WTC11 (cell line): ENCODE measurements at regions not wholly inside any gene's neighbourhood (a gene's known extent, or its start where the extent isn't known, plus 50 kb on each side); places are given as distances from the start of the nearest gene placed in this dataset.

ENCODE experiments used
- ATAC-seq: fragments of 200-7000 bp; cut with Tn5 transposase; 2 replicates; pipeline ENCODE4 v1.10.0; 2021; ENCODE audit warnings: mild to moderate bottlenecking, moderate library complexity
- CTCF ChIA-PET: fragments of 300-600 bp; sonication (Branson Sonifier 250); formaldehyde crosslinking; loops from one replicate; lab custom pipeline; 2021; ENCODE audit warnings: antibody characterized with exemption; lab: Charles Lee
- POLR2A ChIA-PET: fragments of 350-600 bp; sonication (Branson Sonifier 250); formaldehyde crosslinking; loops from one replicate; lab custom pipeline; 2021; ENCODE audit warnings: antibody characterized with exemption; lab: Charles Lee
- DNase-seq: peaks from one replicate; pipeline ENCODE4 v3.0.0; 2021; ENCODE audit warnings: low spot score
- H3K27ac Mint-ChIP-seq: 2 replicates; pipeline ENCODE4 v1.8.0; 2021; ENCODE audit warnings: mixed read lengths
- H3K27me3 Mint-ChIP-seq: 2 replicates; pipeline ENCODE4 v1.8.0; 2021; ENCODE audit warnings: low read depth, mild to moderate bottlenecking, moderate library complexity, mixed read lengths
- H3K36me3 Mint-ChIP-seq: 2 replicates; pipeline ENCODE4 v1.8.0; 2021; ENCODE audit warnings: mixed read lengths
- H3K4me1 Mint-ChIP-seq: 2 replicates; pipeline ENCODE4 v1.8.0; 2022; ENCODE audit warnings: mixed read lengths
- H3K4me3 Mint-ChIP-seq: 2 replicates; pipeline ENCODE4 v1.8.0; 2021; ENCODE audit warnings: mild to moderate bottlenecking, moderate library complexity, mixed read lengths
- H3K9me3 Mint-ChIP-seq: 2 replicates; pipeline ENCODE4 v1.8.0; 2021; ENCODE audit warnings: mixed read lengths
- CDX4 ChIP-seq: fragments of 250-450 bp; sonication (Bioruptor Pico); IDR thresholded peaks from 2 replicates; pipeline ENCODE4 v1.9.0; 2021; ENCODE audit warnings: moderate library complexity, mild to moderate bottlenecking, inconsistent platforms, borderline replicate concordance
- CREB1 ChIP-seq: sonication (generic); formaldehyde crosslinking; IDR thresholded peaks from 2 replicates; pipeline ENCODE4 v1.8.0; 2023; ENCODE audit warnings: mild to moderate bottlenecking, missing genetic modification reagents
- CREM ChIP-seq: sonication (generic); formaldehyde crosslinking; IDR thresholded peaks from 2 replicates; pipeline ENCODE4 v1.8.1; 2022; ENCODE audit warnings: mild to moderate bottlenecking, missing genetic modification reagents, moderate library complexity
- CTCF ChIP-seq: fragments of 200-600 bp; IDR thresholded peaks from 2 replicates; pipeline ENCODE4 v1.8.0; 2022; ENCODE audit warnings: antibody characterized with exemption
- E2F1 ChIP-seq: sonication (generic); formaldehyde crosslinking; IDR thresholded peaks from 2 replicates; pipeline ENCODE4 v1.8.0; 2022; ENCODE audit warnings: mild to moderate bottlenecking, missing genetic modification reagents
- ELF4 ChIP-seq: sonication (generic); formaldehyde crosslinking; IDR thresholded peaks from 2 replicates; pipeline ENCODE4 v1.8.1; 2022; ENCODE audit warnings: low read depth, mild to moderate bottlenecking, moderate library complexity, missing genetic modification reagents
- FOXJ3 ChIP-seq: sonication (generic); formaldehyde crosslinking; IDR thresholded peaks from 2 replicates; pipeline ENCODE4 v1.9.0; 2021; ENCODE audit warnings: missing genetic modification reagents, mild to moderate bottlenecking, borderline replicate concordance
- FOXK1 ChIP-seq: sonication (generic); formaldehyde crosslinking; IDR thresholded peaks from 2 replicates; pipeline ENCODE4 v1.8.0; 2022; ENCODE audit warnings: mild to moderate bottlenecking, moderate library complexity, missing genetic modification reagents
- GABPB1 ChIP-seq: sonication (generic); formaldehyde crosslinking; IDR thresholded peaks from 2 replicates; pipeline ENCODE4 v1.8.1; 2023; ENCODE audit warnings: mild to moderate bottlenecking, missing genetic modification reagents
- GRHL2 ChIP-seq: fragments of 250-450 bp; sonication (Bioruptor Pico); IDR thresholded peaks from 2 replicates; pipeline ENCODE4 v1.8.0; 2022; ENCODE audit warnings: mild to moderate bottlenecking, moderate library complexity; ENCODE audit not compliant: insufficient replicate concordance, severe bottlenecking
- IRF2 ChIP-seq: sonication (generic); formaldehyde crosslinking; IDR thresholded peaks from 2 replicates; pipeline ENCODE4 v1.8.0; 2022; ENCODE audit warnings: low read depth, missing genetic modification reagents, borderline replicate concordance
- NFATC4 ChIP-seq: fragments of 250-450 bp; sonication (Bioruptor Pico); IDR thresholded peaks from 2 replicates; pipeline ENCODE4 v1.9.0; 2021; ENCODE audit warnings: mild to moderate bottlenecking
- PRDM15 ChIP-seq: sonication (generic); formaldehyde crosslinking; IDR thresholded peaks from 2 replicates; pipeline ENCODE4 v1.8.0; 2022; ENCODE audit warnings: missing genetic modification reagents
- RORB ChIP-seq: fragments of 250-450 bp; sonication (Bioruptor Pico); IDR thresholded peaks from 2 replicates; pipeline ENCODE4 v1.9.0; 2021; ENCODE audit warnings: mild to moderate bottlenecking
- SOX15 ChIP-seq: fragments of 250-450 bp; sonication (Bioruptor Pico); IDR thresholded peaks from 2 replicates; pipeline ENCODE4 v1.9.0; 2021; ENCODE audit warnings: mild to moderate bottlenecking
- TEAD1 ChIP-seq: sonication (generic); formaldehyde crosslinking; IDR thresholded peaks from 2 replicates; pipeline ENCODE4 v1.8.0; 2022; ENCODE audit warnings: mild to moderate bottlenecking, missing genetic modification reagents
- TP53 ChIP-seq: sonication (generic); formaldehyde crosslinking; IDR thresholded peaks from 2 replicates; pipeline ENCODE4 v1.8.1; 2023; ENCODE audit warnings: mild to moderate bottlenecking, missing genetic modification reagents
- USF1 ChIP-seq: sonication (generic); formaldehyde crosslinking; IDR thresholded peaks from 2 replicates; pipeline ENCODE4 v1.8.0; 2022; ENCODE audit warnings: mild to moderate bottlenecking, missing genetic modification reagents
- ZBTB43 ChIP-seq: sonication (generic); formaldehyde crosslinking; IDR thresholded peaks from 2 replicates; pipeline ENCODE4 v1.8.1; 2023; ENCODE audit warnings: mild to moderate bottlenecking, missing genetic modification reagents
- ZNF121 ChIP-seq: sonication (generic); formaldehyde crosslinking; IDR thresholded peaks from 2 replicates; pipeline ENCODE4 v1.8.0; 2023; ENCODE audit warnings: missing genetic modification reagents
- ZNF671 ChIP-seq: fragments of 250-450 bp; sonication (Bioruptor Pico); IDR thresholded peaks from 2 replicates; pipeline ENCODE4 v1.8.0; 2021; ENCODE audit warnings: mild to moderate bottlenecking
- ZSCAN18 ChIP-seq: fragments of 250-450 bp; sonication (Bioruptor Pico); IDR thresholded peaks from 2 replicates; pipeline ENCODE4 v2.1.2; 2022; ENCODE audit warnings: mild to moderate bottlenecking, moderate library complexity

- no peak overlapping the region for H3K27ac Mint-ChIP-seq
- no peak for DNase-seq
- peaks cover 34% of the 10 kb centered on the region for H3K9me3 Mint-ChIP-seq
- peaks cover 7% of the 10 kb centered on the region for H3K4me1 Mint-ChIP-seq
- H3K36me3 Mint-ChIP-seq, result peaks cover 3% of the 10 kb centered on the region; the same call in 1 of the 2 replicates
- TF ChIP-seq FOXJ3 (CRISPR knock-in tag) (no peak), CDX4 (CRISPR knock-in tag) (no peak), ZNF121 (CRISPR knock-in tag) (no peak), ZNF671 (CRISPR knock-in tag) (no peak), FOXK1 (CRISPR knock-in tag) (no peak), NFATC4 (CRISPR knock-in tag) (no peak), GABPB1 (CRISPR knock-in tag) (no peak), ELF4 (CRISPR knock-in tag) (no peak), SOX15 (CRISPR knock-in tag) (no peak), E2F1 (CRISPR knock-in tag) (no peak)
- H3K27me3 Mint-ChIP-seq, result no peaks in the 10 kb centered on the region; the same call in 1 of the 2 replicates
- no peak overlapping the region for H3K4me3 Mint-ChIP-seq
- CTCF ChIA-PET, result no interaction called here
- ATAC-seq, result no peak
- POLR2A ChIA-PET, result no interaction called here
These were observed 160.6 kb upstream of the FRMD6 start for GRCh38 chr14:51491036-51491545.

- H3K9me3 Mint-ChIP-seq, result peaks cover 41% of the 10 kb centered on the region
- peaks cover under 1% of the 10 kb centered on the region for H3K4me1 Mint-ChIP-seq
- no peak overlapping the region for H3K4me3 Mint-ChIP-seq
- POLR2A ChIA-PET, result no interaction called here
- no peaks in the 10 kb centered on the region; the same call in 1 of the 2 replicates for H3K27me3 Mint-ChIP-seq
- DNase-seq (no peak), ATAC-seq (no peak)
- no peak overlapping the region for H3K27ac Mint-ChIP-seq
- peaks cover 7% of the 10 kb centered on the region; the same call in 1 of the 2 replicates for H3K36me3 Mint-ChIP-seq
- CTCF ChIA-PET, result no interaction called here
- no peak for TF ChIP-seq USF1 (CRISPR knock-in tag)
These were observed 159.9 kb upstream of the FRMD6 start for GRCh38 chr14:51491776-51492175.

- ChIA-PET POLR2A (no interaction called here), CTCF (no interaction called here)
- H3K36me3 Mint-ChIP-seq, result peaks cover 12% of the 10 kb centered on the region
- no peak overlapping the region for H3K4me3 Mint-ChIP-seq
- H3K27me3 Mint-ChIP-seq, result no peaks in the 10 kb centered on the region; the same call in 1 of the 2 replicates
- H3K9me3 Mint-ChIP-seq, result peaks cover 59% of the 10 kb centered on the region
- ATAC-seq, result no peak
- no peaks in the 10 kb centered on the region for H3K4me1 Mint-ChIP-seq
- H3K27ac Mint-ChIP-seq, result no peak overlapping the region
- DNase-seq, result no peak
- TF ChIP-seq CTCF (no peak), PRDM15 (no peak), IRF2 (CRISPR knock-in tag) (no peak), FOXK1 (CRISPR knock-in tag) (no peak), TP53 (CRISPR knock-in tag) (no peak), NFATC4 (CRISPR knock-in tag) (no peak), GRHL2 (no peak), RORB (CRISPR knock-in tag) (no peak), ZBTB43 (CRISPR knock-in tag) (no peak), TEAD1 (CRISPR knock-in tag) (no peak), ZSCAN18 (CRISPR knock-in tag) (no peak), CREM (CRISPR knock-in tag) (no peak), CREB1 (no peak)
These were observed 156.4 kb upstream of the FRMD6 start for GRCh38 chr14:51495319-51495718.
